HL-60 (cell line): ENCODE measurements at regions not wholly inside any gene's neighbourhood (a gene's known extent, or its start where the extent isn't known, plus 50 kb on each side); places are given as distances from the start of the nearest gene placed in this dataset.

Source experiments
- DNase-seq, 2 experiments: peaks; one replicate each; pipeline ENCODE4 v3.0.0-alpha.2; 2010 to 2020; ENCODE audit warnings: low read depth in 1 of 2, low spot score in 1 of 2
- H3K27ac ChIP-seq: fragments of 250-450 bp; sonication (Bioruptor Pico); replicated peaks from 2 replicates; pipeline ENCODE4 v1.5.1; 2020; ENCODE audit warnings: mild to moderate bottlenecking, moderate library complexity
- H3K27me3 ChIP-seq: fragments of 250-450 bp; sonication (Bioruptor Pico); 2 replicates; pipeline ENCODE4 v1.5.1; 2021; ENCODE audit warnings: mild to moderate bottlenecking, moderate library complexity; ENCODE audit not compliant: insufficient read depth, poor library complexity, severe bottlenecking
- H3K4me3 ChIP-seq: replicated peaks from 2 replicates; pipeline ENCODE4 v1.5.1; 2011; ENCODE audit warnings: mild to moderate bottlenecking, control low read depth, low read length; ENCODE audit not compliant: insufficient read depth
- GABPA ChIP-seq: IDR thresholded peaks from 2 replicates; pipeline ENCODE4 v1.6.1; 2012; ENCODE audit warnings: low read depth
- POLR2AphosphoS5 ChIP-seq: IDR thresholded peaks from 2 replicates; pipeline ENCODE4 v1.6.1; 2012; ENCODE audit warnings: low read depth
- SPI1 ChIP-seq: IDR thresholded peaks from 2 replicates; pipeline ENCODE4 v1.6.1; 2012; ENCODE audit warnings: low read depth, mild to moderate bottlenecking, borderline replicate concordance
- TF ChIP-seq, protein P1 (sequence below): IDR thresholded peaks from 2 replicates; pipeline ENCODE4 v1.6.1; 2012; ENCODE audit warnings: low read depth; ENCODE audit not compliant: insufficient replicate concordance
- TF ChIP-seq, protein P2 (sequence below): IDR thresholded peaks from one replicate; pipeline ENCODE4 v1.5.1; 2011; ENCODE audit warnings: low read length, control low read depth, inconsistent platforms; ENCODE audit not compliant: insufficient read depth

GRCh38 chr6:9537381-9537780, 877.5 kb downstream of the TFAP2A start:
- TF ChIP-seq, protein P1, sequence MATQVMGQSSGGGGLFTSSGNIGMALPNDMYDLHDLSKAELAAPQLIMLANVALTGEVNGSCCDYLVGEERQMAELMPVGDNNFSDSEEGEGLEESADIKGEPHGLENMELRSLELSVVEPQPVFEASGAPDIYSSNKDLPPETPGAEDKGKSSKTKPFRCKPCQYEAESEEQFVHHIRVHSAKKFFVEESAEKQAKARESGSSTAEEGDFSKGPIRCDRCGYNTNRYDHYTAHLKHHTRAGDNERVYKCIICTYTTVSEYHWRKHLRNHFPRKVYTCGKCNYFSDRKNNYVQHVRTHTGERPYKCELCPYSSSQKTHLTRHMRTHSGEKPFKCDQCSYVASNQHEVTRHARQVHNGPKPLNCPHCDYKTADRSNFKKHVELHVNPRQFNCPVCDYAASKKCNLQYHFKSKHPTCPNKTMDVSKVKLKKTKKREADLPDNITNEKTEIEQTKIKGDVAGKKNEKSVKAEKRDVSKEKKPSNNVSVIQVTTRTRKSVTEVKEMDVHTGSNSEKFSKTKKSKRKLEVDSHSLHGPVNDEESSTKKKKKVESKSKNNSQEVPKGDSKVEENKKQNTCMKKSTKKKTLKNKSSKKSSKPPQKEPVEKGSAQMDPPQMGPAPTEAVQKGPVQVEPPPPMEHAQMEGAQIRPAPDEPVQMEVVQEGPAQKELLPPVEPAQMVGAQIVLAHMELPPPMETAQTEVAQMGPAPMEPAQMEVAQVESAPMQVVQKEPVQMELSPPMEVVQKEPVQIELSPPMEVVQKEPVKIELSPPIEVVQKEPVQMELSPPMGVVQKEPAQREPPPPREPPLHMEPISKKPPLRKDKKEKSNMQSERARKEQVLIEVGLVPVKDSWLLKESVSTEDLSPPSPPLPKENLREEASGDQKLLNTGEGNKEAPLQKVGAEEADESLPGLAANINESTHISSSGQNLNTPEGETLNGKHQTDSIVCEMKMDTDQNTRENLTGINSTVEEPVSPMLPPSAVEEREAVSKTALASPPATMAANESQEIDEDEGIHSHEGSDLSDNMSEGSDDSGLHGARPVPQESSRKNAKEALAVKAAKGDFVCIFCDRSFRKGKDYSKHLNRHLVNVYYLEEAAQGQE, result no peak
- TF ChIP-seq GABPA (no peak), SPI1 (no peak), POLR2AphosphoS5 (no peak)
- TF ChIP-seq, protein P2, sequence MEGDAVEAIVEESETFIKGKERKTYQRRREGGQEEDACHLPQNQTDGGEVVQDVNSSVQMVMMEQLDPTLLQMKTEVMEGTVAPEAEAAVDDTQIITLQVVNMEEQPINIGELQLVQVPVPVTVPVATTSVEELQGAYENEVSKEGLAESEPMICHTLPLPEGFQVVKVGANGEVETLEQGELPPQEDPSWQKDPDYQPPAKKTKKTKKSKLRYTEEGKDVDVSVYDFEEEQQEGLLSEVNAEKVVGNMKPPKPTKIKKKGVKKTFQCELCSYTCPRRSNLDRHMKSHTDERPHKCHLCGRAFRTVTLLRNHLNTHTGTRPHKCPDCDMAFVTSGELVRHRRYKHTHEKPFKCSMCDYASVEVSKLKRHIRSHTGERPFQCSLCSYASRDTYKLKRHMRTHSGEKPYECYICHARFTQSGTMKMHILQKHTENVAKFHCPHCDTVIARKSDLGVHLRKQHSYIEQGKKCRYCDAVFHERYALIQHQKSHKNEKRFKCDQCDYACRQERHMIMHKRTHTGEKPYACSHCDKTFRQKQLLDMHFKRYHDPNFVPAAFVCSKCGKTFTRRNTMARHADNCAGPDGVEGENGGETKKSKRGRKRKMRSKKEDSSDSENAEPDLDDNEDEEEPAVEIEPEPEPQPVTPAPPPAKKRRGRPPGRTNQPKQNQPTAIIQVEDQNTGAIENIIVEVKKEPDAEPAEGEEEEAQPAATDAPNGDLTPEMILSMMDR, result no peak
- H3K27ac ChIP-seq, result no peak overlapping the region
- DNase-seq, result no peak
- H3K4me3 ChIP-seq, result no peak overlapping the region
- H3K27me3 ChIP-seq, result no peaks in the 10 kb centered on the region

DNA sequence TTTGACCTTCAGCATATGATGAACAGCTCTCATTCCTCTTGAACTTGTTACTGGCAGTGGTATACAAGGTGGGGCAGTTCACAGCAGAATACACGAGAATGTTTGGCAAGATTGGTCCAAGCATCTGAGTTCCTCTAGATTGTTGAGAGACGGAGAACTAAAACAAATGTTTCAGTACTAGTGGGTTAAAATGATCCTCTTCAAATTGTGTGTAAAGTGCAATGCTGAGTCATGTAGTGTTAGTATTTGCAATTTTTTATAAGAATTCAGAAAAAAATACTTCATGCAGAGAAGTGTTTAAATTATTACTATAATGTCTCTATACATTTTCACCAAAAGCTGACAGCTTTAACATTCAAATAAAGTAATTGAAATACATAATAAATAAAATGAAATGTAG, 879.8 kb downstream of the TFAP2A start:
- TF ChIP-seq SPI1, result no peak
- TF ChIP-seq, protein P1, result no peak
- TF ChIP-seq, protein P2, result no peak
- TF ChIP-seq POLR2AphosphoS5, result no peak
- TF ChIP-seq GABPA, result no peak
- Histone ChIP-seq H3K27me3 (no peaks in the 10 kb centered on the region), H3K4me3 (no peak overlapping the region), H3K27ac (no peak overlapping the region)
- DNase-seq, result no peak

- Histone ChIP-seq H3K4me3 (no peak overlapping the region), H3K27ac (no peak overlapping the region), H3K27me3 (no peaks in the 10 kb centered on the region)
- no peak for DNase-seq
- TF ChIP-seq, protein P2, result no peak
- TF ChIP-seq SPI1 (no peak), POLR2AphosphoS5 (no peak), GABPA (no peak)
- TF ChIP-seq, protein P1, result no peak
These were observed 882.0 kb downstream of the TFAP2A start for GRCh38 chr6:9532621-9533557.
